ENCODE measurements at regions not wholly inside any gene's neighbourhood (a gene's known extent, or its start where the extent isn't known, plus 50 kb on each side); places are given as distances from the start of the nearest gene placed in this dataset.

DNA sequence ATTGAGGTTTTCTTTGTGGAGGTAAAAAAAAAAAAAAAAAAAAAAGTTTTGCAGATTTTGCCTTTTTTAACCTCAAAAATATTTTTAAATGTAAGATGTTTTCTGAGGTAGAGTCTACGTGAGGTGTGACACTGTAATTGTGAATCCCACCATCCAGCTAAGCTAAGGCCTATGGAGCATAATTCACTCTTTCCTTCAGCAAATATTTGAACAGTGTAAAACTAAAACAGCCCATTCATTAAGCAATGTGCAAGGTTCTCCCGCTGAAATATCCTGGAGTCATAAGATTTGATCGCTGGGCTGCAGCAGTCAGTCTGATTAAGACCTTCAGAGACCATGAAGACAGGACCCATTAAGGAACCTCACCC, 105.1 kb downstream of the HNRNPLL start:
- TF ChIP-seq, protein P1, sequence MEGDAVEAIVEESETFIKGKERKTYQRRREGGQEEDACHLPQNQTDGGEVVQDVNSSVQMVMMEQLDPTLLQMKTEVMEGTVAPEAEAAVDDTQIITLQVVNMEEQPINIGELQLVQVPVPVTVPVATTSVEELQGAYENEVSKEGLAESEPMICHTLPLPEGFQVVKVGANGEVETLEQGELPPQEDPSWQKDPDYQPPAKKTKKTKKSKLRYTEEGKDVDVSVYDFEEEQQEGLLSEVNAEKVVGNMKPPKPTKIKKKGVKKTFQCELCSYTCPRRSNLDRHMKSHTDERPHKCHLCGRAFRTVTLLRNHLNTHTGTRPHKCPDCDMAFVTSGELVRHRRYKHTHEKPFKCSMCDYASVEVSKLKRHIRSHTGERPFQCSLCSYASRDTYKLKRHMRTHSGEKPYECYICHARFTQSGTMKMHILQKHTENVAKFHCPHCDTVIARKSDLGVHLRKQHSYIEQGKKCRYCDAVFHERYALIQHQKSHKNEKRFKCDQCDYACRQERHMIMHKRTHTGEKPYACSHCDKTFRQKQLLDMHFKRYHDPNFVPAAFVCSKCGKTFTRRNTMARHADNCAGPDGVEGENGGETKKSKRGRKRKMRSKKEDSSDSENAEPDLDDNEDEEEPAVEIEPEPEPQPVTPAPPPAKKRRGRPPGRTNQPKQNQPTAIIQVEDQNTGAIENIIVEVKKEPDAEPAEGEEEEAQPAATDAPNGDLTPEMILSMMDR (IDR thresholded peaks at IDR 0.05), result no peak
- peaks cover 3% of the 10 kb centered on the region for H3K27me3 Mint-ChIP-seq (ENCODE audit: unreplicated experiment)
- peaks cover 18% of the 10 kb centered on the region for H3K4me1 Mint-ChIP-seq (ENCODE audit: unreplicated experiment)
- peaks cover 10% of the 10 kb centered on the region for H3K9me3 Mint-ChIP-seq (ENCODE audit: unreplicated experiment)
- no peak overlapping the region for H3K4me3 Mint-ChIP-seq (ENCODE audit: unreplicated experiment)
- no peaks in the 10 kb centered on the region for H3K36me3 Mint-ChIP-seq (ENCODE audit: unreplicated experiment)
- no peak overlapping the region for H3K27ac Mint-ChIP-seq (ENCODE audit: unreplicated experiment)
- no peak for DNase-seq (ENCODE audit: extremely low spot score, unreplicated experiment)

DNA sequence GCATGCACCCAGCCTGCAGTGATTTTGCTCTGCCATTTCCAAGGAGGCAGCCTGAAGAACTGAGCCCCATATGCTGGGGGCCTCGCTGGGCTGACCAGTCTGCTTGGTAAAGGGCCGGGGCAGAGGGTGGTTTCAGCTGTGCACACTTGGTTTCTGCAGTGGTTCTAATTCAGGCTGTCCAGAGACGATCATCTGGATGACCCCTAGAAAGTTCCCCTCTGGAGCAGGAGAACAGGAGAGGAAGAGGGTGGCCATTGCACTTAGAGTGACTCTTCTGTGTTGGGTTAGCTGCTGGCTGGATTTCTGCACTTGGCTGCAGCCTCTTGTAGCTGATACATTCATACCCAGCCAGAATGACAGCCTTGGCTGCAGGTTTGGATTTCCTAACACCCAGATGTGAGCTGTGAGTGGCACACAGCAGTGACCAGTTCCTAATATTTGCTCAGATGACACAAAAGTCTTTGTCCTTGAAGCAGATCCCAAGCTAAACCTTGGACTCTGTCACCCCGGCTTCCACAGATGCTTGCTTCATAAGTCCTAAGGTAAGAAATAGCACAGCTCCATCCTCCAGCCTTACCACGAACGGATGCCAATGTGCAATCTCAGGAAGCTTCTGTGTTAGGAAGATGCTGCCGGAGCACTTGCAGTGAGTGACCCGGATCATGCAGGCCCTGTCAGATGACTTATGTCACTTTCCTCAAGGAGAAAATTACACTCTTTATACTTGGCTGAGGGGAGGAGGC, 105.6 kb downstream of the HNRNPLL start:
- TF ChIP-seq, protein P1 (IDR thresholded peaks at IDR 0.05), result no peak
- H3K36me3 Mint-ChIP-seq (ENCODE audit: unreplicated experiment), result no peaks in the 10 kb centered on the region
- no peak overlapping the region for H3K27ac Mint-ChIP-seq (ENCODE audit: unreplicated experiment)
- H3K9me3 Mint-ChIP-seq (ENCODE audit: unreplicated experiment), result peaks cover 6% of the 10 kb centered on the region
- no peak for DNase-seq (ENCODE audit: extremely low spot score, unreplicated experiment)
- peaks cover 18% of the 10 kb centered on the region for H3K4me1 Mint-ChIP-seq (ENCODE audit: unreplicated experiment)
- no peak overlapping the region for H3K4me3 Mint-ChIP-seq (ENCODE audit: unreplicated experiment)
- H3K27me3 Mint-ChIP-seq (ENCODE audit: unreplicated experiment), result peaks cover 3% of the 10 kb centered on the region

DNA sequence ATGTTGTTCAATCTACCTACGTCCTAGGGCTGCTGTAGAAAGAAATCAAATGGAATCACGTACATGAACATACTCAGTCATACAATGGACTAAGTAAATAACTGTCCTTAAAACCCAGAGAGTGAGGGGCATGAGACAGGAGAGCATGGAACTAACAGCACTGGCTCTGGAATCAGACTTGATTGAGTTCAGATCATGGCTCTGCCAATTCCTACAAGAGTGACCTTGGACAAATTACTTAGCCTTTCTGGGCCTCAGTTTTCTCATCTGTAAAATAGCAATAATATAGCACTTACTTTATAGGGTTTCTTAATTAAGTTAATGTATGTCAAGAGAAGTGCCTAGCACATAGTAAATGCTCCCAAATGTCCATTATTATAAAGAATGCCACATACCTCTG, 106.8 kb downstream of the HNRNPLL start:
- H3K36me3 Mint-ChIP-seq (ENCODE audit: unreplicated experiment), result no peaks in the 10 kb centered on the region

DNA sequence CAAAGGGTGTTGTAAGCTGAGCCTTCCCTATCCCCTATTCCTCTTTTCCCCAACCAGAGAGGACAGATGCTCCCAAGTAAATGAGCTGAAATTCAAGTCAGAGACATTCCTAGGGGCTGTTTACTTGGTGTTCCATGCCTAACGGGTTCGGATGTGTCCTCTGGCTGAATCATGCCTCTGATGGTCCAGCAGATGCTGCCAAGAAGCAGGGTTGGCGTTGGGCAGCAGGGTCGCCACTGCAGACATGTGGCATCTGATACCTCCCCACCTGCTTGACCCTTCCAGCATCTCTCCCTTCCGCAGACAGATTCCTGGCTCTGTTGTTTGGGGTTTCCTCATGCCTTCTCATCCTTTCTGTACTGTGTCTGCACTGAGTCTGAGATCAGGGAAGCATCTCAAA, 108.3 kb downstream of the HNRNPLL start:
- no peak overlapping the region for H3K27ac Mint-ChIP-seq (ENCODE audit: unreplicated experiment)
- no peak for DNase-seq (ENCODE audit: extremely low spot score, unreplicated experiment)
- no peaks in the 10 kb centered on the region for H3K27me3 Mint-ChIP-seq (ENCODE audit: unreplicated experiment)
- H3K9me3 Mint-ChIP-seq (ENCODE audit: unreplicated experiment), result no peaks in the 10 kb centered on the region
- no peaks in the 10 kb centered on the region for H3K36me3 Mint-ChIP-seq (ENCODE audit: unreplicated experiment)
- TF ChIP-seq, protein P1 (IDR thresholded peaks at IDR 0.05), result no peak
- H3K4me3 Mint-ChIP-seq (ENCODE audit: unreplicated experiment), result no peak overlapping the region
- H3K4me1 Mint-ChIP-seq (ENCODE audit: unreplicated experiment), result peaks cover 12% of the 10 kb centered on the region

More for the DNA sequence above, 106.8 kb downstream of the HNRNPLL start:
- Mint-ChIP-seq H3K9me3 (ENCODE audit: unreplicated experiment) (no peaks in the 10 kb centered on the region), H3K4me3 (ENCODE audit: unreplicated experiment) (no peak overlapping the region), H3K27me3 (ENCODE audit: unreplicated experiment) (peaks cover 2% of the 10 kb centered on the region), H3K4me1 (ENCODE audit: unreplicated experiment) (peaks cover 18% of the 10 kb centered on the region), H3K27ac (ENCODE audit: unreplicated experiment) (no peak overlapping the region)
- no peak for DNase-seq (ENCODE audit: extremely low spot score, unreplicated experiment)
- TF ChIP-seq, protein P1 (IDR thresholded peaks at IDR 0.05), result no peak

DNA sequence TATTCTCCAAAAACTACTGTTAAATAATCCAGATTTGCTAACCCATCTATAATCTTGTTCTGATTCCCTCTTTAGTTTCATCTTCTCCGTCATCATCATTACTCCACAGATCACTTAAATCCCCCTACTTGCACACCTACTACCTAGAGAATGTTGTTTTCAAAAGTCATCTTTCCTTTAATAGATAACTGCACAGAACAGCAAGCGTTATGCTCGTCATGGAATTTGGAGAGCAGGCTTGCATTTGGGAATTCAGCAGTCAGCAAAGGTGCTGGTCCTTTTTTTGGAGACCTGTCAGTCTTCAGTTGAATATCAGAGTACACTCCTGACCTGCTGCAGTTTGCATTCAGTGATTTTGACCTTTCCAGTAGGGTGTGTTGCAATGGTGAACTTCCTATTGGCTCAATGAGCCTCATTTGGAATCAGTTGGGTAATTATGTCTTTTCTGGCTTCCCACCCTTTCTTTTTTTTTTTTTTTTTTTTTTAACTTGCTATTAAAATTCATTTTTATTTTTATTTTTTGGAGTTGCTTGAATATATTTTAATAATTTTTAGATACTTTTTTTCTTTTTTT, 110.6 kb downstream of the HNRNPLL start:
- H3K27ac Mint-ChIP-seq (ENCODE audit: unreplicated experiment), result no peak overlapping the region

More for the DNA sequence above, 110.6 kb downstream of the HNRNPLL start:
- Mint-ChIP-seq H3K27me3 (ENCODE audit: unreplicated experiment) (no peaks in the 10 kb centered on the region), H3K9me3 (ENCODE audit: unreplicated experiment) (no peaks in the 10 kb centered on the region), H3K36me3 (ENCODE audit: unreplicated experiment) (no peaks in the 10 kb centered on the region), H3K4me3 (ENCODE audit: unreplicated experiment) (no peak overlapping the region), H3K4me1 (ENCODE audit: unreplicated experiment) (peaks cover 6% of the 10 kb centered on the region)
- no peak for DNase-seq (ENCODE audit: extremely low spot score, unreplicated experiment)
- TF ChIP-seq, protein P1 (IDR thresholded peaks at IDR 0.05), result no peak

All from osteocyte (in vitro differentiated cells).